NCI-H2081 treated with DMSO at 0.1 percent for 48 hours (cell line): ENCODE measurements at regions not wholly inside any gene's neighbourhood (a gene's known extent, or its start where the extent isn't known, plus 50 kb on each side); places are given as distances from the start of the nearest gene placed in this dataset.
"Not testable (repeated sequence)": the region's sequence is repeated elsewhere in the genome, so short reads cannot be mapped to it uniquely, and the experiment has no call there.

Experiments used
- DNase-seq: peaks from one replicate; lab custom pipeline; 2025; lab: John Stamatoyannopoulos, UW

DNA sequence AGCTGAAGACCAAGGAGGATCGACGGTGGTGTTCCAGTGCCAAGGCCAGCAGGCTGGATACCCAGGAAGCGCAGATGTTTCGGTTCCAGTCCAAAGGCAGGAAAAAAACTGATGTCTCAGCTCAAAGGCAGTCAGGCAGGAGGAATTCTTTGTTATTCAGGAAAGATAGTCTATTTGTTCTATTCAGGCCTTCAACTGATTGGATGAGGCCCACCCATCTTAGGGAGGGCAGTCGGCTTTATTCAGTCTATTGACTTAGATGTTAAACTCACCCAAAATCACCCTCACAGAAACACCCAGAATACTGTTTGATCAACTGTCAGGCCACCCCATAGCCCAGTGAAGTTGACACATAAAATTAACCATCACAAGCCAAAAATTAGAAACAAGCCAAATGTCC, 63.9 kb upstream of the SMURF2 start:
- not testable (repeated sequence) for DNase-seq

GRCh38 chr17:64724246-64724645, 62.1 kb upstream of the SMURF2 start:
- not testable (repeated sequence) for DNase-seq

- no peak for DNase-seq
These were observed 61.7 kb upstream of the SMURF2 start for GRCh38 chr17:64723781-64724180.

DNA sequence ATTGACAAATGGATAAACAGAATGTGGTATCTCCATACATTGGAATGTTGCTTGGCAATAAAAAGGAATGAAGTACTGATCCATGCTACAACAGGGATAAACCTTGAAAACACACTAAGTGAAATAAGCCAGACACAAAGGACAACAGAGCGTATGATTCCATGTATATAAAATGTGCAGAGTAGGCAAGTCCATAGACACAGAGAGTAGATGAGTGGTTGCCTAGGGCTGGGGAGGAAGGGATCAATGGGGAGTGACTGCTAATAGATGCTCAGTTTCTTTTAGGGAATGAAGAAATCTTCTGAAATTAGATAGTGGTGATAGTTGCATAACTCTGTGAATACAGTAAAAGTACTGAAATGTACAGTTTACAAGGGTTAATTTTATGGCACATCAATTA, 59.4 kb upstream of the SMURF2 start:
- DNase-seq: not testable (repeated sequence)

DNA sequence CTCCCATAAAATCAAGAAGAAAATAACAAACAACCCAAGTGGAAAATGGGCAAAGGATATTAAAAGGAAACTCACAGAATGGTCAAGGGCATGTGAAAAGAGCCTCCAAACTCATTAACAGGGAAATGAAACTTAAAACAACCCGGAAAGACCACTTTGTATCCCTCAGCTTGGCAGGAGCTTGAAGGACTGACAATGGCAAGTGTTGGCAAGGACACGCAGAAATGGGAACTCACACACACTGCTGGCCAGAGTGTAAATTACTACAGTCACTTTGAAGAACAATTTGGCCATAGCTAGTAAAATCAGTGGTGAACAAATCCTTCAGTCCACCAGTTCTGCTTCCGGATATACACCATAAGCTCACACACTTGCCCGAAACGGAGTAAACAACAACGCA, 58.1 kb upstream of the SMURF2 start:
- DNase-seq: not testable (repeated sequence)

DNA sequence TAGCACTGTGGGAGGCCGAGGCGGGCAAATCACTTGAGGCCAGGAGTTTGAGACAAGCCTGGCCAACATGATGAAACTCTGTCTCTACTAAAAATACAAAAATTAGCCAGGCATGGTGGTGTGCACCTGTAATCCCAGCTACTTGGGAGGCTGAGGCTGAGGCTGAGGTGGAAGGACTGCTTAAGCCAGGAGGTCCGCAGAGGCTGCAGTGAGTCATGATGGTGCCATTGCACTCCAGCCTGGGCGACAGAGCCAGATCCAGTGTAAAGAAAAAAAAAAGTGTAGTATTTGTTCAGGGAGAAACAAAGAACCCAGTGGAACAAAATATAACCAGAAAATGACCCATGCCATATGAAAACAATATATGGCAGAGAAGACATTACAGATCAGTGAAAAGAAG, 57.4 kb upstream of the SMURF2 start:
- DNase-seq: not testable (repeated sequence)

- DNase-seq: not testable (repeated sequence)
These were observed 56.7 kb upstream of the SMURF2 start for GRCh38 chr17:64718816-64719215.

DNA sequence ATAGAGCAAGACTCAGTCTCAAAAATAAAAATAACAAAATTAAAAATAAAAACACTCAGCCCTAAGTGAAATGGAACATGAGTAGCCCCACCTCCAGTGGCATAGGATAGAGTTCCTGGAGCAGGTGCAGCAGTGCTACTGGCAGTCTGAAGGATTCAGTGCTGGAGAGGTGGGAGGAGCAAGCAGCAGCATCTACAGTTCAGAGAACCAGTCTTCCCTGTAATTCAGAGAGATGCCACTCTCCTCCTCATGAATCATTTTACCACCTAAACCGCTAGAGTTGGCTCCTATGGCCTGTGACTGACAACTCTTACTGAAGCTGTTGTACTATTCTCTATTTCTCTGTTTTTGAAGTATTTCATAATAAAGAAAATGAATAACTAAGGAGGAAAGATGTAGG, 56.0 kb upstream of the SMURF2 start:
- DNase-seq: no peak

GRCh38 chr17:64716496-64716895, 54.4 kb upstream of the SMURF2 start:
- DNase-seq: not testable (repeated sequence)

GRCh38 chr17:64713786-64714185, 51.7 kb upstream of the SMURF2 start:
- not testable (repeated sequence) for DNase-seq

GRCh38 chr17:64712557-64713351, 50.6 kb upstream of the SMURF2 start:
- DNase-seq: not testable (repeated sequence)
